ENCODE measurements at regions not wholly inside any gene's neighbourhood (a gene's known extent, or its start where the extent isn't known, plus 50 kb on each side); places are given as distances from the start of the nearest gene placed in this dataset.

DNA sequence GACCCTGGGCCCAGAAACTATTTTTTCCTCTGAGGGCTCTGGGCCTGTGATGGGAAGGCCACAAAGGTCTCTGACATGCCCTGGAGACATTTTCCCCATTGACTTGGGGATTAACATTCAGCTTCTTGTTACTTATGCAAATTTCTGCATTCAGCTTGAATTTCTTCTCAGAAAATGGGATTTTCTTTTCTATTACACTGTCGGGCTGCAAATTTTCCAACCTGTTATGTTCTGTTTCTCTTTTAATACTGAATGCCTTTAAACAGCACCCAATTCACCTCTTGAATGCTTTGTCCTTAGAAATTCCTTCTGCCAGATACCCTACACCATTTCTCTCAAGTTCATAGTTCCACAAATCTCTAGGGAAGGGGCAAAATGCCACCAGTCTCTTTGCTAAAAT, 241.0 kb downstream of the HNMT start:
- TF ChIP-seq, protein P1, sequence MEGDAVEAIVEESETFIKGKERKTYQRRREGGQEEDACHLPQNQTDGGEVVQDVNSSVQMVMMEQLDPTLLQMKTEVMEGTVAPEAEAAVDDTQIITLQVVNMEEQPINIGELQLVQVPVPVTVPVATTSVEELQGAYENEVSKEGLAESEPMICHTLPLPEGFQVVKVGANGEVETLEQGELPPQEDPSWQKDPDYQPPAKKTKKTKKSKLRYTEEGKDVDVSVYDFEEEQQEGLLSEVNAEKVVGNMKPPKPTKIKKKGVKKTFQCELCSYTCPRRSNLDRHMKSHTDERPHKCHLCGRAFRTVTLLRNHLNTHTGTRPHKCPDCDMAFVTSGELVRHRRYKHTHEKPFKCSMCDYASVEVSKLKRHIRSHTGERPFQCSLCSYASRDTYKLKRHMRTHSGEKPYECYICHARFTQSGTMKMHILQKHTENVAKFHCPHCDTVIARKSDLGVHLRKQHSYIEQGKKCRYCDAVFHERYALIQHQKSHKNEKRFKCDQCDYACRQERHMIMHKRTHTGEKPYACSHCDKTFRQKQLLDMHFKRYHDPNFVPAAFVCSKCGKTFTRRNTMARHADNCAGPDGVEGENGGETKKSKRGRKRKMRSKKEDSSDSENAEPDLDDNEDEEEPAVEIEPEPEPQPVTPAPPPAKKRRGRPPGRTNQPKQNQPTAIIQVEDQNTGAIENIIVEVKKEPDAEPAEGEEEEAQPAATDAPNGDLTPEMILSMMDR (IDR thresholded peaks at IDR 0.05; ENCODE audit: insufficient read depth, low read length): no peak
- TF ChIP-seq POLR2AphosphoS5 (IDR thresholded peaks at IDR 0.05; ENCODE audit: low read depth) (no peak), GABPA (IDR thresholded peaks at IDR 0.05; ENCODE audit: low read depth) (no peak)
- TF ChIP-seq, protein P2, sequence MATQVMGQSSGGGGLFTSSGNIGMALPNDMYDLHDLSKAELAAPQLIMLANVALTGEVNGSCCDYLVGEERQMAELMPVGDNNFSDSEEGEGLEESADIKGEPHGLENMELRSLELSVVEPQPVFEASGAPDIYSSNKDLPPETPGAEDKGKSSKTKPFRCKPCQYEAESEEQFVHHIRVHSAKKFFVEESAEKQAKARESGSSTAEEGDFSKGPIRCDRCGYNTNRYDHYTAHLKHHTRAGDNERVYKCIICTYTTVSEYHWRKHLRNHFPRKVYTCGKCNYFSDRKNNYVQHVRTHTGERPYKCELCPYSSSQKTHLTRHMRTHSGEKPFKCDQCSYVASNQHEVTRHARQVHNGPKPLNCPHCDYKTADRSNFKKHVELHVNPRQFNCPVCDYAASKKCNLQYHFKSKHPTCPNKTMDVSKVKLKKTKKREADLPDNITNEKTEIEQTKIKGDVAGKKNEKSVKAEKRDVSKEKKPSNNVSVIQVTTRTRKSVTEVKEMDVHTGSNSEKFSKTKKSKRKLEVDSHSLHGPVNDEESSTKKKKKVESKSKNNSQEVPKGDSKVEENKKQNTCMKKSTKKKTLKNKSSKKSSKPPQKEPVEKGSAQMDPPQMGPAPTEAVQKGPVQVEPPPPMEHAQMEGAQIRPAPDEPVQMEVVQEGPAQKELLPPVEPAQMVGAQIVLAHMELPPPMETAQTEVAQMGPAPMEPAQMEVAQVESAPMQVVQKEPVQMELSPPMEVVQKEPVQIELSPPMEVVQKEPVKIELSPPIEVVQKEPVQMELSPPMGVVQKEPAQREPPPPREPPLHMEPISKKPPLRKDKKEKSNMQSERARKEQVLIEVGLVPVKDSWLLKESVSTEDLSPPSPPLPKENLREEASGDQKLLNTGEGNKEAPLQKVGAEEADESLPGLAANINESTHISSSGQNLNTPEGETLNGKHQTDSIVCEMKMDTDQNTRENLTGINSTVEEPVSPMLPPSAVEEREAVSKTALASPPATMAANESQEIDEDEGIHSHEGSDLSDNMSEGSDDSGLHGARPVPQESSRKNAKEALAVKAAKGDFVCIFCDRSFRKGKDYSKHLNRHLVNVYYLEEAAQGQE (IDR thresholded peaks at IDR 0.05; ENCODE audit: insufficient replicate concordance, low read depth): no peak

Data from HL-60 (cell line).